Cardiac muscle cell (in vitro differentiated cells and primary cell): ENCODE measurements at regions not wholly inside any gene's neighbourhood (a gene's known extent, or its start where the extent isn't known, plus 50 kb on each side); places are given as distances from the start of the nearest gene placed in this dataset.

Experiments used
- DNase-seq, 2 donors: peaks; one replicate each; pipeline versions ENCODE4 v3.0.0 to v3.0.0-alpha.2; 2010 to 2017; ENCODE audit warnings: low read depth in 1 of 2, low spot score in 1 of 2
- H3K27ac ChIP-seq: fragments of 200-600 bp; sonication (generic); 2 replicates; pipeline ENCODE4 v1.5.1; 2016
- H3K27me3 ChIP-seq: fragments of 200-600 bp; sonication (generic); 2 replicates; pipeline ENCODE4 v1.6.0; 2016; ENCODE audit warnings: control low read depth
- H3K36me3 ChIP-seq: fragments of 200-600 bp; sonication (generic); 2 replicates; pipeline ENCODE4 v1.5.1; 2016; ENCODE audit warnings: control low read depth
- H3K4me1 ChIP-seq: fragments of 200-600 bp; sonication (generic); 2 replicates; pipeline ENCODE4 v1.8.1; 2017; ENCODE audit warnings: low read depth, mild to moderate bottlenecking, mixed run types
- H3K4me3 ChIP-seq: fragments of 200-600 bp; sonication (generic); 2 replicates; pipeline ENCODE4 v1.5.1; 2016; ENCODE audit warnings: mild to moderate bottlenecking
- H3K9me3 ChIP-seq: fragments of 200-600 bp; sonication (generic); 2 replicates; pipeline ENCODE4 v1.5.1; 2017; ENCODE audit warnings: low read depth, mild to moderate bottlenecking, control low read depth
- TF ChIP-seq, protein P1 (sequence below): IDR thresholded peaks from 2 replicates; pipeline ENCODE4 v1.5.1; 2012; ENCODE audit warnings: low read depth, mild to moderate bottlenecking, low read length

DNA sequence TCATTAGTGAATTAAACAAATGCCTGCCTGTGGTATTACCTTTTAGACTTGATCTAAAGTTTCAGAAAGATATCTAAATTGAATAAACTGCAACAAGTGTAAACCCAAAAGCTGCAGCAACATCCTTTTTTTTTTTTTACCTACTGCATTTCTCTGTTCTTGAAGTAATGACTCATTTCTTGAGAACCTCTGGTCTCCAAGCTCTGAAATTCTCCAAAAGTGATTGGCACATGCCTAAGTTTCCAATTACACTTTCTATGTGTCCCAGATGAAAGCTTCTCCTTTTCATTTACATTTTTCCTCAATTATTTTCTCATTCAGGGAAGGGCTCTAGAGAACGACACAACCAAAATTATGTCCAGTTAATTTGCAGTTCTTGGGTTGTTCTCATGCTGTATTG, 435.2 kb upstream of the DCN start:
- no peaks in the 10 kb centered on the region for H3K4me1 ChIP-seq
- no peaks in the 10 kb centered on the region for H3K27me3 ChIP-seq
- no peaks in the 10 kb centered on the region for H3K36me3 ChIP-seq
- H3K4me3 ChIP-seq: no peak overlapping the region
- H3K27ac ChIP-seq: no peak overlapping the region
- TF ChIP-seq, protein P1, sequence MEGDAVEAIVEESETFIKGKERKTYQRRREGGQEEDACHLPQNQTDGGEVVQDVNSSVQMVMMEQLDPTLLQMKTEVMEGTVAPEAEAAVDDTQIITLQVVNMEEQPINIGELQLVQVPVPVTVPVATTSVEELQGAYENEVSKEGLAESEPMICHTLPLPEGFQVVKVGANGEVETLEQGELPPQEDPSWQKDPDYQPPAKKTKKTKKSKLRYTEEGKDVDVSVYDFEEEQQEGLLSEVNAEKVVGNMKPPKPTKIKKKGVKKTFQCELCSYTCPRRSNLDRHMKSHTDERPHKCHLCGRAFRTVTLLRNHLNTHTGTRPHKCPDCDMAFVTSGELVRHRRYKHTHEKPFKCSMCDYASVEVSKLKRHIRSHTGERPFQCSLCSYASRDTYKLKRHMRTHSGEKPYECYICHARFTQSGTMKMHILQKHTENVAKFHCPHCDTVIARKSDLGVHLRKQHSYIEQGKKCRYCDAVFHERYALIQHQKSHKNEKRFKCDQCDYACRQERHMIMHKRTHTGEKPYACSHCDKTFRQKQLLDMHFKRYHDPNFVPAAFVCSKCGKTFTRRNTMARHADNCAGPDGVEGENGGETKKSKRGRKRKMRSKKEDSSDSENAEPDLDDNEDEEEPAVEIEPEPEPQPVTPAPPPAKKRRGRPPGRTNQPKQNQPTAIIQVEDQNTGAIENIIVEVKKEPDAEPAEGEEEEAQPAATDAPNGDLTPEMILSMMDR: no peak
- no peaks in the 10 kb centered on the region for H3K9me3 ChIP-seq
- no peak for DNase-seq

DNA sequence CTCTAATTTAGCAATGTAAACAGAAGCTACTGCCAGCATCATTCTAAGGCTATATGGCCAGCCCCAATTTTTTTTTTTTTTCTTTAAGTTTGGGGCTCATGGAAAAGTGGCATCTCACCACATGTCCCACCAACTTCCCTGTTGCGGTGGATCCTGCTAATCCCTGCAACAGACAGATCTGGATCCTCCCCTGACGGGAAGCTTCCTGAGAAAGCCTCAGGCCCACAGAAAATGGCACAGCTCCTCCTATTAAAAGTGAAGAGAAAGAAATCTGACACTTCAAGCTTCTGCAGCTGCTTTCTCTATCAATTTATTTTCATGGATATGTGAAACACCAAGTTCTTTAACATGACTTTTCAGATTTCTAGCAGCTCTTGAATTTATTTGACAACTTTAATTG, 433.8 kb upstream of the DCN start:
- Histone ChIP-seq H3K9me3 (no peaks in the 10 kb centered on the region), H3K4me1 (no peaks in the 10 kb centered on the region), H3K36me3 (no peaks in the 10 kb centered on the region), H3K4me3 (no peak overlapping the region), H3K27me3 (no peaks in the 10 kb centered on the region), H3K27ac (no peak overlapping the region)
- TF ChIP-seq, protein P1: no peak
- no peak for DNase-seq

DNA sequence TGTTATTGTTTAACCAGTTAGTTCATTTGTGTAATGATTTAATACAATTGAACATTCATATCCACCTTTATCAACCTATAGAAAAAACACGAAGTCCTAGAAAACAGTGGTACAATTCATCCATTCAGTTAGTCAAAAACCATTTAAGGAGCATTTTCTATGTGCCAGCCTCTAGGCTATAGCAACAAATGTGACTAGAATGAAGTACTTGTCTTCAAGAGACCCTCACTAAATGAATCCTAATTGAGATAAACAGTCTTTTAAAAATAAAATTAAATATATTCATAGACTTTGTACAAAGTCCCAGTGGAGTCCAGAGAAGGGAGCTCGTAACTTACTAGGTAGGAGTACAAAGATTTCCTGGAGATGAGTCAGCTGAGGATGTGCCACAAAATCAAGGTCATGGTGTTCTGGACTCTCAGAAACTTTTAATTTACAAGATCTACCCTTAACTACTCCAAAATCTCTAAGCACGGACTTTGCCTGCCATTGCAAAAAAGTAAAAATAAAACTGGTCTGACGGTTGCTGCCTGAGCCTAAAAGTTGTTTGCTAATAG, 430.7 kb upstream of the DCN start:
- no peaks in the 10 kb centered on the region for H3K9me3 ChIP-seq
- H3K27me3 ChIP-seq: no peaks in the 10 kb centered on the region
- no peak overlapping the region for H3K27ac ChIP-seq
- no peak for DNase-seq
- TF ChIP-seq, protein P1: no peak
- peaks cover 4% of the 10 kb centered on the region for H3K4me1 ChIP-seq
- H3K4me3 ChIP-seq: no peak overlapping the region
- H3K36me3 ChIP-seq: no peaks in the 10 kb centered on the region

DNA sequence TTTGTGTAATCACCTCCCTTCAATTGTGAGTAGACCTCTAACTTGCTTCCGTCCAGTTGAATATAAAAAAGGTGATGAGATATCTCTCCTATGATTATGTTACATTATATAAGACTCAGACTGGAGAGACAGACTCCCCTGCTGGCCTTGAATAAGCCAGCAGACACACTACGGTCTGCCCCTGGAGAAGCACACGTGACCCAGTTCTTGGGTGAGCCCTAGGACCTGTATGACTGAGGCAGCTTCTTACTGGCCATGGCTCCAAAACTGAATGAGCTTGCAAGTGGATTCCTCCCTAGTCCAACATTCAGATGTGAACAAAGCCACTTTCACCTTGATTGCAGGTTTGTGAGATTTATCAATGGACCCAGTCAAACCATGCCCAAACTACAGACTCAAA, 427.9 kb upstream of the DCN start:
- Histone ChIP-seq H3K4me3 (no peak overlapping the region), H3K9me3 (no peaks in the 10 kb centered on the region), H3K36me3 (no peaks in the 10 kb centered on the region), H3K4me1 (peaks cover 20% of the 10 kb centered on the region), H3K27me3 (no peaks in the 10 kb centered on the region), H3K27ac (no peak overlapping the region)
- no peak for DNase-seq
- TF ChIP-seq, protein P1: no peak

DNA sequence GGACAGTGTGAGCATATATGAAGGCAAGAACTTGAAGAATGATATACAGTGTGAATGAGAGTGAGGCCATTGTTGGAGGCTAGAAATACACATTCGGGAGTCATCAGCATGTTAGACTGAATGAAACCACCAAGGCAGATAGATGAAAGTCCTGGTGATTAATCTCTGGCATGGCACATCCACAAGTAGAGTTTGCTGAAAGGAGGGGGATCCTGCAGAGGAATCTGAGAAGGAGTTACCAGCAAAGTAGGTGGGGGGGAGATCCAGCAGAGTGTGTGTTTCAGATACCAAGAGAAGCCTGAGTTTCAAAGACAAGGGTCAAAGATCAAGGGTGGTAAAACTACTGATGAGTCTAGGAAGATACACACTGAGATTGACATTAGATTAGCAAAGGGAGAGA, 426.7 kb upstream of the DCN start:
- Histone ChIP-seq H3K4me1 (peaks cover 20% of the 10 kb centered on the region), H3K9me3 (no peaks in the 10 kb centered on the region), H3K36me3 (no peaks in the 10 kb centered on the region), H3K27me3 (no peaks in the 10 kb centered on the region), H3K27ac (no peak overlapping the region), H3K4me3 (no peak overlapping the region)
- DNase-seq: no peak
- TF ChIP-seq, protein P1: no peak

DNA sequence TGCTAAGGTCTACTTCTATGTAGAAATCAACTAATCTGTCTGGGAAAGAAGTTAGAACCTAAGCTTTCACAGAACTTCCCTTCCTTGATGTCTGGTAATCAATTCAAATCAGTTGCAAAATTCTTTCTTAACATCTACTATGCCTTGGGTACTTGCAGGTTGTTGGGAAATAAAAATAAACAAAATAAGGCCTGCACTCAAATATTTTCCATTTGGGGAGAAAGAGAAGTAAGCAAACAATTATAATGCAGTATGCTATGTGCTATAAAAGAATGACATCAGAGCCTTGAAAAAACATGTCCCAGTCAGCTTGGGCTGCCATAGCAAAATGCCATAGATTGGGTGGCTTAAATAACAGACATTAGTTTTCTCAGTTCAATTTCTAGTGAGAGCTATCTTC, 425.9 kb upstream of the DCN start:
- TF ChIP-seq, protein P1: no peak
- Histone ChIP-seq H3K27ac (peak overlapping the region; percentile 17), H3K4me3 (no peak overlapping the region), H3K9me3 (no peaks in the 10 kb centered on the region), H3K4me1 (peaks cover 20% of the 10 kb centered on the region), H3K36me3 (no peaks in the 10 kb centered on the region), H3K27me3 (no peaks in the 10 kb centered on the region)
- no peak for DNase-seq
